HEK293T (cell line): ENCODE measurements at regions not wholly inside any gene's neighbourhood (a gene's known extent, or its start where the extent isn't known, plus 50 kb on each side); places are given as distances from the start of the nearest gene placed in this dataset.

Experiments
- BHLHE40 ChIP-seq: fragments of 450-650 bp; IDR thresholded peaks from 2 replicates; pipeline ENCODE4 v1.6.1; 2016; ENCODE audit warnings: mild to moderate bottlenecking, moderate library complexity, borderline replicate concordance
- ELF4 ChIP-seq: fragments of 450-650 bp; IDR thresholded peaks from 2 replicates; pipeline ENCODE4 v1.6.1; 2017; ENCODE audit warnings: antibody characterized with exemption

DNA sequence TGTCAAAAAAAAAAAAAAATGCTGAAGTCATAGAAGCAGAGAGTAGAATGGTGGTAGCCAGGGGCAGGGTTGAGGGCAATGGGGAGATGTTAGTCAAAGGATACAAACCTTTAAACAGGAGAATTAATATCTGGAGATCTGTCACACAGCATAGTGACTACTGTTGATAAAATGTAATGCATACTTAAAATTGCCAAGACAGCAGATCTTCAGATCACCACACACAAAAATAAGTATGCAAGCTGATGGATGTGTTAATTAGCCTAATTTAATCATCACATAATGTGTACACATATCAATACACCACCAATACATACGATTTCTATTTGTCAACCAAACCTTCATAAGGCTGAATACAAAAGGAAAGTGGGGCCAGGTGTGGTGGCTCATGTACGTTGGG is 83.5 kb upstream of the PHACTR3 start:
- TF ChIP-seq BHLHE40 (no peak), ELF4 (no peak)
